ENCODE measurements at regions not wholly inside any gene's neighbourhood (a gene's known extent, or its start where the extent isn't known, plus 50 kb on each side); places are given as distances from the start of the nearest gene placed in this dataset.

DNA sequence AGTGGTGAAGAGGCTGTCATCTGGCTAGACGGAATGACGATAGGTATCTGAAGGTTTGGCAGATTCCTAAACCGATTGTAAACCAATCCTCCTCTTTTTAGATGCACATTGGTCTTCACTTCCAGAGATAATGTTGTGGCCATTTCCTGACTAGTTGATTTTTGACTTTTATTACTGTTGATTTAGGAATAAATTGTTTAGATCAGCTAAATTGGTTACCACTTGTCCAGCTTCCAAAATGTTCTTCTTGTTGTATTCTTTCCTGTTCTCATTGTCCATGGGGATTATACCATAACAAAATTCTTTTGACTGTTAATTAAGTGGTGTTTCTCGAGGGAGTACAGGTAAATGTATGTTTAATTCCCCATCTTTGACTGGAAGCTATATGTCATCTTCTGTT is 119.7 kb downstream of the MACROH2A1 start:
- Histone ChIP-seq H3K9ac (ENCODE audit: low read length) (no peak overlapping the region), H3K27ac (ENCODE audit: low read depth, low read length) (no peak overlapping the region), H2AFZ (ENCODE audit: low read depth, low read length, severe bottlenecking) (no peak overlapping the region), H3F3A (ENCODE audit: insufficient read depth) (no peaks in the 10 kb centered on the region), H3K79me2 (ENCODE audit: insufficient read depth, low read length) (no peaks in the 10 kb centered on the region), H3K36me3 (ENCODE audit: low read length) (no peaks in the 10 kb centered on the region), H3K9me2 (replicated peaks; ENCODE audit: insufficient read depth, low read length) (no peaks in the 10 kb centered on the region), H3K27me3 (ENCODE audit: low read length) (no peaks in the 10 kb centered on the region), H4K20me1 (ENCODE audit: low read depth, low read length) (no peaks in the 10 kb centered on the region), H3K4me3 (ENCODE audit: insufficient read depth, low read length, poor library complexity, severe bottlenecking) (no peak overlapping the region), H3K9me3 (ENCODE audit: insufficient read depth, low read length) (peaks cover 3% of the 10 kb centered on the region; the same call in 1 of the 2 replicates), H3K4me2 (ENCODE audit: low read depth, low read length, poor library complexity, severe bottlenecking) (no peak overlapping the region)
- TF ChIP-seq, protein P1, sequence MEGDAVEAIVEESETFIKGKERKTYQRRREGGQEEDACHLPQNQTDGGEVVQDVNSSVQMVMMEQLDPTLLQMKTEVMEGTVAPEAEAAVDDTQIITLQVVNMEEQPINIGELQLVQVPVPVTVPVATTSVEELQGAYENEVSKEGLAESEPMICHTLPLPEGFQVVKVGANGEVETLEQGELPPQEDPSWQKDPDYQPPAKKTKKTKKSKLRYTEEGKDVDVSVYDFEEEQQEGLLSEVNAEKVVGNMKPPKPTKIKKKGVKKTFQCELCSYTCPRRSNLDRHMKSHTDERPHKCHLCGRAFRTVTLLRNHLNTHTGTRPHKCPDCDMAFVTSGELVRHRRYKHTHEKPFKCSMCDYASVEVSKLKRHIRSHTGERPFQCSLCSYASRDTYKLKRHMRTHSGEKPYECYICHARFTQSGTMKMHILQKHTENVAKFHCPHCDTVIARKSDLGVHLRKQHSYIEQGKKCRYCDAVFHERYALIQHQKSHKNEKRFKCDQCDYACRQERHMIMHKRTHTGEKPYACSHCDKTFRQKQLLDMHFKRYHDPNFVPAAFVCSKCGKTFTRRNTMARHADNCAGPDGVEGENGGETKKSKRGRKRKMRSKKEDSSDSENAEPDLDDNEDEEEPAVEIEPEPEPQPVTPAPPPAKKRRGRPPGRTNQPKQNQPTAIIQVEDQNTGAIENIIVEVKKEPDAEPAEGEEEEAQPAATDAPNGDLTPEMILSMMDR (IDR thresholded peaks at IDR 0.05; ENCODE audit: insufficient read depth, low read length, poor library complexity, severe bottlenecking): no peak
- TF ChIP-seq EZH2phosphoT487 (conservative IDR thresholded peaks at IDR 0.05; ENCODE audit: low read length): no peak

DNA sequence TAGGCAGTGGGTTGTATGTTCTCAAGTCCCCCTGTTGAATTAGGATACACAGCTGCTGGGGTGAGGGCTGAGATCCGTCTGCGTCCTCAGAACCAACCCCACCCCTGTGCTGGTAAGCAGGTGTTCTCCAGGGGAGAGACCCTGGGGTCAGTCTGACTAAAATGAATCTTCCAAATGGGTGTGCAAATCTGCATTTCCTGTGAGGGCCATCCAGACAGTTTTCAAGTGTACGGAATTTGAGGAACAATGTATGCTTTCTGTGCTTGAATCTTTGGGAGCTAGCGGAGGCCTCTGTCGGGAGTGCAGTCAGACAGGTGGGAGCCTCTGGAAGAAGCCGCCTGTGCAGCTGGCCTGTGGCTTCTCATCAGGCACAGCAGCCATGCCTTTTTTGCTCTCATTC is 122.9 kb downstream of the MACROH2A1 start:
- no peak overlapping the region for H3K4me3 ChIP-seq (ENCODE audit: insufficient read depth, low read length, poor library complexity, severe bottlenecking)

DNA sequence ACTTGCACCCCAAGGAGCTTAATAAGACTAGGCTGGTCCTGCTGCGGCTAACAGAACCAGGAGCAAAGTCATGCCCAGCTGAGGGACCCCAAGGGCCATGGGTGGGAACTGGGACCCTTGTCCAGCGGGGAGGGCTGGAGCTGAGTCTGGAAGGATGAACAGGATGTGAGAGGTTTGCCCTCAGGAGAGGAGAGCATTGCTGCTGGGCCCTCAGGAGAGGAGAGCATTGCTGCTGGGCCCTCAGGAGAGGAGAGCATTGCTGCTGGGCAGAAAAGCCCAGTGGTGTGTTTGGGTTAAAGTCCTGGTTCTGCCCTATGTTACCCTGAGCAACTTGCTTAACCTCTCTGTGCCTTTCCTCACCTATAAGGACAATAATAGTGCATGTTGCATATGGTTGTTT is 125.8 kb downstream of the MACROH2A1 start:
- no peak overlapping the region for H2AFZ ChIP-seq (ENCODE audit: low read depth, low read length, severe bottlenecking)
- no peaks in the 10 kb centered on the region for H3K9me2 ChIP-seq (replicated peaks; ENCODE audit: insufficient read depth, low read length)
- TF ChIP-seq EZH2phosphoT487 (conservative IDR thresholded peaks at IDR 0.05; ENCODE audit: low read length): no peak
- TF ChIP-seq, protein P1 (IDR thresholded peaks at IDR 0.05; ENCODE audit: insufficient read depth, low read length, poor library complexity, severe bottlenecking): no peak
- H3K4me3 ChIP-seq (ENCODE audit: insufficient read depth, low read length, poor library complexity, severe bottlenecking): no peak overlapping the region
- peaks cover 3% of the 10 kb centered on the region; the same call in 1 of the 2 replicates for H3K9me3 ChIP-seq (ENCODE audit: insufficient read depth, low read length)
- H3K36me3 ChIP-seq (ENCODE audit: low read length): no peaks in the 10 kb centered on the region
- H3K4me2 ChIP-seq (ENCODE audit: low read depth, low read length, poor library complexity, severe bottlenecking): no peak overlapping the region
- no peaks in the 10 kb centered on the region for H3K27me3 ChIP-seq (ENCODE audit: low read length)
- no peaks in the 10 kb centered on the region for H3K79me2 ChIP-seq (ENCODE audit: insufficient read depth, low read length)
- no peak overlapping the region for H3K9ac ChIP-seq (ENCODE audit: low read length)
- no peaks in the 10 kb centered on the region for H4K20me1 ChIP-seq (ENCODE audit: low read depth, low read length)
- no peaks in the 10 kb centered on the region for H3F3A ChIP-seq (ENCODE audit: insufficient read depth)
- H3K27ac ChIP-seq (ENCODE audit: low read depth, low read length): no peak overlapping the region

More for the DNA sequence above, 122.9 kb downstream of the MACROH2A1 start:
- Histone ChIP-seq H3K9me3 (ENCODE audit: insufficient read depth, low read length) (peaks cover 3% of the 10 kb centered on the region; the same call in 1 of the 2 replicates), H3K36me3 (ENCODE audit: low read length) (no peaks in the 10 kb centered on the region), H3F3A (ENCODE audit: insufficient read depth) (no peaks in the 10 kb centered on the region), H3K27me3 (ENCODE audit: low read length) (no peaks in the 10 kb centered on the region), H2AFZ (ENCODE audit: low read depth, low read length, severe bottlenecking) (no peak overlapping the region), H3K9ac (ENCODE audit: low read length) (no peak overlapping the region), H3K79me2 (ENCODE audit: insufficient read depth, low read length) (no peaks in the 10 kb centered on the region), H3K4me2 (ENCODE audit: low read depth, low read length, poor library complexity, severe bottlenecking) (no peak overlapping the region), H3K9me2 (replicated peaks; ENCODE audit: insufficient read depth, low read length) (no peaks in the 10 kb centered on the region), H4K20me1 (ENCODE audit: low read depth, low read length) (no peaks in the 10 kb centered on the region), H3K27ac (ENCODE audit: low read depth, low read length) (no peak overlapping the region)
- TF ChIP-seq, protein P1 (IDR thresholded peaks at IDR 0.05; ENCODE audit: insufficient read depth, low read length, poor library complexity, severe bottlenecking): no peak
- TF ChIP-seq EZH2phosphoT487 (conservative IDR thresholded peaks at IDR 0.05; ENCODE audit: low read length): no peak

All from SU-DHL-6 (cell line).